H9 (cell line): ENCODE measurements at regions not wholly inside any gene's neighbourhood (a gene's known extent, or its start where the extent isn't known, plus 50 kb on each side); places are given as distances from the start of the nearest gene placed in this dataset.

Experiments used
- DNase-seq: peaks from one replicate; pipeline ENCODE4 v3.0.0-alpha.2; 2017
- H2AFZ ChIP-seq: one replicate; pipeline ENCODE4 v1.6.1; 2013; ENCODE audit warnings: mild to moderate bottlenecking, low read length, control low read depth, moderate library complexity
- H2AK5ac ChIP-seq: 2 replicates; pipeline ENCODE4 v1.6.1; 2013; ENCODE audit warnings: low read length, control low read depth, mixed read lengths; ENCODE audit not compliant: insufficient read length
- H2BK120ac ChIP-seq: one replicate; pipeline ENCODE4 v1.6.1; 2013; ENCODE audit warnings: low read depth, mild to moderate bottlenecking, low read length, control low read depth, inconsistent platforms; ENCODE audit not compliant: poor library complexity, severe bottlenecking
- H2BK12ac ChIP-seq: 2 replicates; pipeline ENCODE4 v1.6.1; 2013; ENCODE audit warnings: low read length, control low read depth, mixed read lengths, low read depth; ENCODE audit not compliant: insufficient read length
- H2BK15ac ChIP-seq: 2 replicates; pipeline ENCODE4 v1.6.1; 2013; ENCODE audit warnings: low read depth, low read length, control low read depth
- H2BK20ac ChIP-seq: one replicate; pipeline ENCODE4 v1.6.1; 2013; ENCODE audit warnings: low read depth, mild to moderate bottlenecking, low read length, control low read depth, inconsistent platforms; ENCODE audit not compliant: poor library complexity, severe bottlenecking
- H2BK5ac ChIP-seq: 2 replicates; pipeline ENCODE4 v1.6.1; 2013; ENCODE audit warnings: low read length, control low read depth, mixed read lengths; ENCODE audit not compliant: insufficient read length
- H3K14ac ChIP-seq: 2 replicates; pipeline ENCODE4 v1.6.1; 2013; ENCODE audit warnings: low read length, control low read depth; ENCODE audit not compliant: insufficient read depth
- H3K18ac ChIP-seq: 2 replicates; pipeline ENCODE4 v1.6.1; 2013; ENCODE audit warnings: low read depth, mild to moderate bottlenecking, mixed read lengths, low read length, control low read depth; ENCODE audit not compliant: insufficient read length
- H3K23ac ChIP-seq: 2 replicates; pipeline ENCODE4 v1.6.1; 2013; ENCODE audit warnings: low read length, control low read depth, mixed read lengths, low read depth; ENCODE audit not compliant: insufficient read length
- H3K23me2 ChIP-seq: 2 replicates; pipeline ENCODE4 v1.6.1; 2013; ENCODE audit warnings: low read depth, mild to moderate bottlenecking, mixed read lengths, low read length, control low read depth; ENCODE audit not compliant: insufficient read length, poor library complexity, severe bottlenecking
- H3K27ac ChIP-seq: 2 replicates; pipeline ENCODE4 v1.5.1; 2013; ENCODE audit warnings: low read length, control low read depth, mixed read lengths, low read depth; ENCODE audit not compliant: insufficient read length
- H3K27me3 ChIP-seq: 2 replicates; pipeline ENCODE4 v1.6.1; 2013; ENCODE audit warnings: low read length, control low read depth, inconsistent platforms; ENCODE audit not compliant: insufficient read depth
- H3K4ac ChIP-seq: 2 replicates; pipeline ENCODE4 v1.6.1; 2013; ENCODE audit warnings: low read depth, mild to moderate bottlenecking, control low read depth, inconsistent platforms, low read length, moderate library complexity
- H3K4me1 ChIP-seq: 2 replicates; pipeline ENCODE4 v1.6.1; 2013; ENCODE audit warnings: low read length, control low read depth, inconsistent platforms; ENCODE audit not compliant: insufficient read depth
- H3K4me2 ChIP-seq: 2 replicates; pipeline ENCODE4 v1.6.1; 2013; ENCODE audit warnings: low read length, control low read depth, mixed read lengths; ENCODE audit not compliant: insufficient read length, insufficient read depth
- H3K56ac ChIP-seq: 2 replicates; pipeline ENCODE4 v1.6.1; 2013; ENCODE audit warnings: low read depth, mild to moderate bottlenecking, mixed read lengths, low read length, control low read depth; ENCODE audit not compliant: insufficient read length
- H3K79me1 ChIP-seq: 2 replicates; pipeline ENCODE4 v1.6.1; 2013; ENCODE audit warnings: low read depth, mild to moderate bottlenecking, moderate library complexity, low read length, control low read depth, inconsistent platforms; ENCODE audit not compliant: insufficient read depth, poor library complexity, severe bottlenecking
- H3K79me2 ChIP-seq: 2 replicates; pipeline ENCODE4 v1.6.1; 2013; ENCODE audit warnings: low read length, control low read depth, inconsistent platforms; ENCODE audit not compliant: insufficient read depth
- H3K9ac ChIP-seq: 2 replicates; pipeline ENCODE4 v1.6.1; 2013; ENCODE audit warnings: low read length, control low read depth, mixed read lengths; ENCODE audit not compliant: insufficient read length; ENCODE audit errors: extremely low read depth
- H3K9me3 ChIP-seq: one replicate; pipeline ENCODE4 v1.6.1; 2013; ENCODE audit warnings: low read depth, low read length, inconsistent platforms; ENCODE audit not compliant: control insufficient read depth
- H3T11ph ChIP-seq: one replicate; pipeline ENCODE4 v1.6.1; 2013; ENCODE audit warnings: mild to moderate bottlenecking, low read length, control low read depth, inconsistent platforms
- H4K20me1 ChIP-seq: one replicate; pipeline ENCODE4 v1.6.1; 2013; ENCODE audit not compliant: control insufficient read depth, insufficient read length, insufficient read depth
- H4K5ac ChIP-seq: 2 replicates; pipeline ENCODE4 v1.6.1; 2013; ENCODE audit warnings: low read depth, mild to moderate bottlenecking, mixed read lengths, low read length, control low read depth; ENCODE audit not compliant: insufficient read length
- H4K8ac ChIP-seq: replicated peaks from 2 replicates; pipeline ENCODE4 v1.6.1; 2013; ENCODE audit warnings: low read length, control low read depth, mixed read lengths, low read depth; ENCODE audit not compliant: insufficient read length
- H4K91ac ChIP-seq: 2 replicates; pipeline ENCODE4 v1.6.1; 2013; ENCODE audit warnings: low read depth, mild to moderate bottlenecking, moderate library complexity, mixed read lengths, low read length, control low read depth; ENCODE audit not compliant: insufficient read length
- H3K27ac Mint-ChIP-seq, 3 experiments: 2 replicates in 2 of 3; 3 replicates in 1 of 3; pipeline ENCODE4 v1.8.0; 2020 to 2021; ENCODE audit warnings: mixed read lengths in 3 of 3, mild to moderate bottlenecking in 1 of 3, moderate library complexity in 1 of 3
- H3K27me3 Mint-ChIP-seq: 2 replicates; pipeline ENCODE4 v1.8.0; 2021; ENCODE audit warnings: low read depth, mild to moderate bottlenecking, moderate library complexity, mixed read lengths
- H3K36me3 Mint-ChIP-seq, 3 experiments: 2 replicates in 2 of 3; 3 replicates in 1 of 3; pipeline ENCODE4 v1.8.0; 2020 to 2021; ENCODE audit warnings: low read depth in 3 of 3, mixed read lengths in 3 of 3; ENCODE audit not compliant: insufficient read depth in 1 of 3
- H3K4me1 Mint-ChIP-seq, 2 experiments: 2 replicates each; pipeline ENCODE4 v1.8.0; 2020; ENCODE audit warnings: mixed read lengths in 2 of 2
- H3K4me3 Mint-ChIP-seq, 2 experiments: 2 replicates in 1 of 2; 3 replicates in 1 of 2; pipeline ENCODE4 v1.8.0; 2020 to 2021; ENCODE audit warnings: mild to moderate bottlenecking in 2 of 2, mixed read lengths in 2 of 2, moderate library complexity in 1 of 2
- H3K9me3 Mint-ChIP-seq, 2 experiments: 2 replicates in 1 of 2; 3 replicates in 1 of 2; pipeline ENCODE4 v1.8.0; 2020; ENCODE audit warnings: mild to moderate bottlenecking in 2 of 2, mixed read lengths in 2 of 2, moderate library complexity in 1 of 2
- WGBS: extraction: QIAGEN DNeasy Blood & Tissue Kit; methylation state at CpG from one replicate; pipeline ENCODE4 v1.1.7; 2013; ENCODE audit warnings: missing lambda C conversion rate, low lambda C conversion rate, mixed read lengths; ENCODE audit not compliant: insufficient read length; ENCODE audit errors: extremely low coverage; 5-methylcytosine and 5-hydroxymethylcytosine counted together
- TF ChIP-seq, protein P1 (sequence below): fragments of 200-600 bp; sonication (generic); conservative IDR thresholded peaks from 3 replicates; pipeline ENCODE4 v1.8.0; 2021; ENCODE audit warnings: antibody characterized with exemption, mild to moderate bottlenecking

GRCh38 chr1:229041946-229042345 lies 229.0 kb upstream of the RAB4A start:
- Histone ChIP-seq H3K79me2 (no peaks in the 10 kb centered on the region), H3K18ac (no peak overlapping the region), H3K4me2 (no peak overlapping the region), H3K4ac (no peak overlapping the region), H3K4me1 (peaks cover under 1% of the 10 kb centered on the region; the same call in 1 of the 2 replicates), H4K91ac (no peak overlapping the region), H4K20me1 (no peaks in the 10 kb centered on the region), H2BK12ac (no peak overlapping the region), H3K23ac (no peak overlapping the region), H3K9me3 (no peaks in the 10 kb centered on the region), H3K27me3 (no peaks in the 10 kb centered on the region), H3K56ac (no peak overlapping the region), H4K5ac (no peak overlapping the region), H2BK20ac (no peak overlapping the region), H2BK120ac (no peak overlapping the region), H3K14ac (no peak overlapping the region), H2BK5ac (no peak overlapping the region), H2BK15ac (no peak overlapping the region), H3K27ac (no peak overlapping the region), H3T11ph (no peak overlapping the region), H3K79me1 (no peaks in the 10 kb centered on the region), H2AFZ (no peak overlapping the region), H3K23me2 (no peaks in the 10 kb centered on the region), H4K8ac (no peak overlapping the region), H2AK5ac (no peak overlapping the region), H3K9ac (no peak overlapping the region)
- Mint-ChIP-seq H3K9me3 (no peaks in the 10 kb centered on the region; a peak in 1 of 5 replicates), H3K36me3 (no peaks in the 10 kb centered on the region; a peak in 1 of 7 replicates), H3K27ac (no peak overlapping the region), H3K27me3 (peaks cover 6% of the 10 kb centered on the region), H3K4me1 (peaks cover 16 to 29% of the 10 kb centered on the region in 2 experiments), H3K4me3 (no peak overlapping the region)
- DNase-seq, result no peak
- WGBS, result no CpG with 5 or more reads among the region's 9 CpGs
- TF ChIP-seq, protein P1, sequence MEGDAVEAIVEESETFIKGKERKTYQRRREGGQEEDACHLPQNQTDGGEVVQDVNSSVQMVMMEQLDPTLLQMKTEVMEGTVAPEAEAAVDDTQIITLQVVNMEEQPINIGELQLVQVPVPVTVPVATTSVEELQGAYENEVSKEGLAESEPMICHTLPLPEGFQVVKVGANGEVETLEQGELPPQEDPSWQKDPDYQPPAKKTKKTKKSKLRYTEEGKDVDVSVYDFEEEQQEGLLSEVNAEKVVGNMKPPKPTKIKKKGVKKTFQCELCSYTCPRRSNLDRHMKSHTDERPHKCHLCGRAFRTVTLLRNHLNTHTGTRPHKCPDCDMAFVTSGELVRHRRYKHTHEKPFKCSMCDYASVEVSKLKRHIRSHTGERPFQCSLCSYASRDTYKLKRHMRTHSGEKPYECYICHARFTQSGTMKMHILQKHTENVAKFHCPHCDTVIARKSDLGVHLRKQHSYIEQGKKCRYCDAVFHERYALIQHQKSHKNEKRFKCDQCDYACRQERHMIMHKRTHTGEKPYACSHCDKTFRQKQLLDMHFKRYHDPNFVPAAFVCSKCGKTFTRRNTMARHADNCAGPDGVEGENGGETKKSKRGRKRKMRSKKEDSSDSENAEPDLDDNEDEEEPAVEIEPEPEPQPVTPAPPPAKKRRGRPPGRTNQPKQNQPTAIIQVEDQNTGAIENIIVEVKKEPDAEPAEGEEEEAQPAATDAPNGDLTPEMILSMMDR, result no peak
